CD8-positive, alpha-beta memory T cell (primary cell): ENCODE measurements at regions not wholly inside any gene's neighbourhood (a gene's known extent, or its start where the extent isn't known, plus 50 kb on each side); places are given as distances from the start of the nearest gene placed in this dataset.

Source experiments
- CTCF ChIA-PET: fragments of 350-600 bp; sonication (Branson Sonifier 250); formaldehyde crosslinking; loops from one replicate; lab custom pipeline; 2021; ENCODE audit warnings: antibody characterized with exemption; lab: Charles Lee
- POLR2A ChIA-PET: fragments of 350-600 bp; sonication (Branson Sonifier 250); formaldehyde crosslinking; loops from one replicate; lab custom pipeline; 2021; ENCODE audit warnings: antibody characterized with exemption; lab: Charles Lee
- DNase-seq, 5 donors: peaks; one replicate each; pipeline versions ENCODE4 v3.0.0 to v3.0.0-alpha.2; 2020 to 2022; ENCODE audit warnings: mixed read lengths in 1 of 5
- H3K27ac ChIP-seq: one replicate; pipeline ENCODE4 v1.7.0; 2013; ENCODE audit warnings: low read depth, mild to moderate bottlenecking, low read length, moderate library complexity
- H3K27me3 ChIP-seq: 2 replicates; pipeline ENCODE4 v1.7.0; 2013; ENCODE audit warnings: low read length, mild to moderate bottlenecking; ENCODE audit not compliant: insufficient read depth, poor library complexity, severe bottlenecking
- H3K36me3 ChIP-seq: 2 replicates; pipeline ENCODE4 v1.7.0; 2013; ENCODE audit warnings: mild to moderate bottlenecking, low read length, moderate library complexity; ENCODE audit not compliant: insufficient read depth
- H3K4me1 ChIP-seq: 2 replicates; pipeline ENCODE4 v1.7.0; 2013; ENCODE audit warnings: mild to moderate bottlenecking, low read length, moderate library complexity; ENCODE audit not compliant: insufficient read depth
- H3K4me3 ChIP-seq: 2 replicates; pipeline ENCODE4 v1.7.0; 2013; ENCODE audit warnings: mild to moderate bottlenecking, low read length
- H3K9me3 ChIP-seq: 2 replicates; pipeline ENCODE4 v1.7.0; 2013; ENCODE audit warnings: mild to moderate bottlenecking, low read length
- H3K27ac Mint-ChIP-seq, 8 donors: one replicate each; pipeline ENCODE4 v1.8.0; 2020 to 2021; ENCODE audit warnings: mixed read lengths in 8 of 8, mild to moderate bottlenecking in 6 of 8, inconsistent platforms in 3 of 8, moderate library complexity in 3 of 8
- H3K27me3 Mint-ChIP-seq, 2 donors: one replicate each; pipeline ENCODE4 v1.8.0; 2020 to 2021; ENCODE audit warnings: mixed read lengths in 2 of 2, mild to moderate bottlenecking in 1 of 2, moderate library complexity in 1 of 2
- H3K36me3 Mint-ChIP-seq, 3 donors: one replicate each; pipeline ENCODE4 v1.8.0; 2020 to 2021; ENCODE audit warnings: mixed read lengths in 3 of 3, inconsistent platforms in 1 of 3, mild to moderate bottlenecking in 1 of 3
- H3K4me1 Mint-ChIP-seq, 3 donors: one replicate each; pipeline ENCODE4 v1.8.0; 2020 to 2021; ENCODE audit warnings: mixed read lengths in 3 of 3, inconsistent platforms in 1 of 3, mild to moderate bottlenecking in 1 of 3
- H3K4me3 Mint-ChIP-seq, 7 donors: one replicate each; pipeline ENCODE4 v1.8.0; 2020 to 2021; ENCODE audit warnings: mixed read lengths in 7 of 7, mild to moderate bottlenecking in 6 of 7, moderate library complexity in 4 of 7, inconsistent platforms in 2 of 7
- H3K9me3 Mint-ChIP-seq, 5 donors: one replicate each; pipeline ENCODE4 v1.8.0; 2020 to 2022; ENCODE audit warnings: mixed read lengths in 5 of 5, mild to moderate bottlenecking in 3 of 5, moderate library complexity in 2 of 5, inconsistent platforms in 1 of 5

DNA sequence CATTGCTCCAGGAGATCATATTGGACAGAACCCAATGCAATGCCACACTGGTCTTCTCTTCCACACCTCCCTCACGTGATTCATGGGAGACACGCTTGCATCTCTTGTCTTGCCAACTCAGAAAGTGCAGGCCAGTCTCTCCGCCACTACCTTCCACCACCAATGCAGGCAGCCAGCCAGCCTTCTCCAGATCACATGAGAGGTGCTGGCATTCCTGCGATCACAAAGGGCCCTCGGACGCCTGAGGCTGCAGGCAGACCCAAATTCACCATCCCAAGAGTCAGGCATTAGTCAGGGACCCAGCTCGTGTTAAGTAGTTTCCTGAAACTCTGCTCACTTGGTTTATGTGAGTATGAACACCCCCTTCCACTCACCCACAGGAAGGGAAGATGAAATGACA is 437.0 kb upstream of the ETAA1 start:
- Mint-ChIP-seq H3K9me3 (peaks cover 0 to 3% (median 0%) of the 10 kb centered on the region in 5 donors), H3K36me3 (no peaks in the 10 kb centered on the region)

DNA sequence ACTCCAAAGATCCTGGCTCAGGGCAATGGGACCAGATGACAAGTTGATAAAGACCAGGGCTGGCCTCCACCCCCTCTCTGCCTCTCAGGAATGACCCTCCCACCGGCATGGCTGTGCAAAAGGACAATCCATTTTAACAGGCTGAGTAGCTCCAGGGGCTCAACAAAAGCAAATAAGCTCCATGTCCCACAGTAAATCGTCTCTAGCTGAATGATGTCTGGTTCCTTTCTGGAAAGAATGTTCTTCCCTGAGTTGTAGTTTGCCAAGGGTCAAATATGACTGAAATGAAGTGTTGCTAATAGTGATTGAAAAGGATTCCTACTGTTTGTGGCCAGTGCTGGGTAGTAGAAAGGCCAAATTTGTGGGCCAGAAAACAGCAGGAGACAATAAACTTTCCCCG is 434.4 kb upstream of the ETAA1 start:
- Histone ChIP-seq H3K27ac (no peak overlapping the region), H3K36me3 (no peaks in the 10 kb centered on the region), H3K4me1 (no peaks in the 10 kb centered on the region), H3K4me3 (no peak overlapping the region), H3K27me3 (no peaks in the 10 kb centered on the region), H3K9me3 (no peaks in the 10 kb centered on the region)
- H3K36me3 Mint-ChIP-seq: no peaks in the 10 kb centered on the region
- no peak overlapping the region for H3K4me3 Mint-ChIP-seq
- peaks cover 0 to 3% (median 0%) of the 10 kb centered on the region in 5 donors for H3K9me3 Mint-ChIP-seq
- POLR2A ChIA-PET: no interaction called here
- H3K27ac Mint-ChIP-seq: no peak overlapping the region
- CTCF ChIA-PET: no interaction called here
- no peaks in the 10 kb centered on the region for H3K27me3 Mint-ChIP-seq
- DNase-seq: no peak
- H3K4me1 Mint-ChIP-seq: no peaks in the 10 kb centered on the region

More for the DNA sequence above, 437.0 kb upstream of the ETAA1 start:
- Histone ChIP-seq H3K4me3 (no peak overlapping the region), H3K27ac (no peak overlapping the region), H3K27me3 (no peaks in the 10 kb centered on the region), H3K4me1 (no peaks in the 10 kb centered on the region), H3K36me3 (no peaks in the 10 kb centered on the region), H3K9me3 (no peaks in the 10 kb centered on the region)
- no peaks in the 10 kb centered on the region for H3K4me1 Mint-ChIP-seq
- no peak overlapping the region for H3K27ac Mint-ChIP-seq
- ChIA-PET CTCF (no interaction called here), POLR2A (no interaction called here)
- DNase-seq: no peak
- H3K27me3 Mint-ChIP-seq: no peaks in the 10 kb centered on the region
- H3K4me3 Mint-ChIP-seq: no peak overlapping the region

DNA sequence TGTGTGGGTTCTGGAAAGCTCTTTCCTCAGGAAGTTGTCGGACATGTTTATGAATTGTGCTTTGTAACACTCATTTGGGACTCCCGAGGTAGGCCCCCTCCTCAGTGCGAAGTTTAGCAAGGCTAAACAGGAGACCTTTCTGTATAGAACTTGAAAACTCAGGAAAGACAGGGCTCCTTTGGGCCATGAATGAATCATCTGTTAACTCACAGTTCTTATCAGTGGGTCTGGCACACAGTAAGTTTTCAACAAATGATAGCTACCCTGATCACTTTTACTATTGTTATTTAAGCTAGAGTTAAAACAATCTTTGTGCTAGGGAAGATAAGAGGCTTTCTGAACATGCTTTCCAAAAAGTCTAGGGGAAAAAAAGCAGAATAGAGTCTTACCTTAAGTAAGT is 430.5 kb upstream of the ETAA1 start:
- CTCF ChIA-PET: no interaction called here

DNA sequence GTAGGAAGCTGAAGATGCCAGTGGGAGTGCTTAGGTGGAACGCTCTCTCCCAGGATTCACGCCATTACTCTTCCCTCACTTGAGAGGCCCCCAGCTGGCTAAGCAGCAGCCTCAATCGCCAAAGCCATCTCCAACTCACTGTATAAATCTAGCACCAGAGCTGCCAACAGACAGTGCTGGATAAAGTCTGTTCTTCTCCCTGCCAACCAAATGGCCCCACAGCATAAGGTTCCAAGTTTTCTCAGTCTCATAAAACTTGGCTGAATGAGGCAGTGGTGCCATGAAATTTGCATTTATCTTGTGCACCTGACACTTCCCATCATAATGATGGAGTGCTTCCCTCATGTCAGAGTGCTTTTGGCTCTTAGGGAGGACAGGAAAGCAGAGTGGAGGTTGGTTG is 428.2 kb upstream of the ETAA1 start:
- H3K27me3 Mint-ChIP-seq: no peaks in the 10 kb centered on the region

More for the DNA sequence above, 430.5 kb upstream of the ETAA1 start:
- Histone ChIP-seq H3K36me3 (no peaks in the 10 kb centered on the region), H3K27ac (no peak overlapping the region), H3K4me3 (no peak overlapping the region), H3K9me3 (no peaks in the 10 kb centered on the region), H3K4me1 (no peaks in the 10 kb centered on the region), H3K27me3 (no peaks in the 10 kb centered on the region)
- Mint-ChIP-seq H3K36me3 (no peaks in the 10 kb centered on the region), H3K27ac (no peak overlapping the region), H3K4me3 (no peak overlapping the region), H3K27me3 (no peaks in the 10 kb centered on the region), H3K9me3 (peaks cover 0 to 6% (median 3%) of the 10 kb centered on the region in 5 donors), H3K4me1 (no peaks in the 10 kb centered on the region)
- DNase-seq: no peak
- POLR2A ChIA-PET: no interaction called here

DNA sequence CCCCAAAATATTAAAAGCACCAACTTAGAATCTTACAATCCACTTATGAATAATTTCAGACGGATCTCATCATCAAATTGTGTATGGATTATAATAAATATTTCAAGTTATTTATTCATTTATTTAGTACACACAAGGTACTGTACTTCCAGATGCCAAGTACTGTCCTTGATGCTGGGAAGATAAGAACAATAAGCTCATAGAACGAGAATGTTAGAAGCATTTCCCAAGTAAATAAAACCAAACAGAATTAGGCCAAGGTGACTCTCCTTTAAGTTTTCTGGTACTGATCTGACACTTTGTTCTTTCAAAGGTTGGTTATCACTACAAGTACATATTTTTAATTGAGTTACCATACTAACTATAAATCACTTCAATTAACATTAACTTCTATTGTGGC is 416.1 kb upstream of the ETAA1 start:
- no peaks in the 10 kb centered on the region for H3K27me3 Mint-ChIP-seq
- no peak overlapping the region for H3K4me3 Mint-ChIP-seq
- H3K4me1 ChIP-seq: no peaks in the 10 kb centered on the region
- H3K27me3 ChIP-seq: no peaks in the 10 kb centered on the region
- DNase-seq: no peak
- H3K9me3 ChIP-seq: no peaks in the 10 kb centered on the region
- CTCF ChIA-PET: no interaction called here
- H3K4me1 Mint-ChIP-seq: no peaks in the 10 kb centered on the region
- POLR2A ChIA-PET: no interaction called here
- peaks cover 0 to 9% (median 4%) of the 10 kb centered on the region in 5 donors for H3K9me3 Mint-ChIP-seq
- H3K36me3 ChIP-seq: no peaks in the 10 kb centered on the region
- H3K27ac Mint-ChIP-seq: no peak overlapping the region
- H3K27ac ChIP-seq: no peak overlapping the region
- no peaks in the 10 kb centered on the region for H3K36me3 Mint-ChIP-seq
- H3K4me3 ChIP-seq: no peak overlapping the region

More for the DNA sequence above, 428.2 kb upstream of the ETAA1 start:
- H3K4me1 ChIP-seq: no peaks in the 10 kb centered on the region
- H3K4me3 ChIP-seq: no peak overlapping the region
- H3K4me1 Mint-ChIP-seq: no peaks in the 10 kb centered on the region
- no peaks in the 10 kb centered on the region for H3K36me3 Mint-ChIP-seq
- H3K27ac Mint-ChIP-seq: no peak overlapping the region
- peaks cover 0 to 6% (median 3%) of the 10 kb centered on the region in 5 donors for H3K9me3 Mint-ChIP-seq
- H3K9me3 ChIP-seq: no peaks in the 10 kb centered on the region
- ChIA-PET POLR2A (no interaction called here), CTCF (no interaction called here)
- H3K27ac ChIP-seq: no peak overlapping the region
- DNase-seq: no peak
- H3K27me3 ChIP-seq: no peaks in the 10 kb centered on the region
- no peaks in the 10 kb centered on the region for H3K36me3 ChIP-seq
- no peak overlapping the region for H3K4me3 Mint-ChIP-seq

DNA sequence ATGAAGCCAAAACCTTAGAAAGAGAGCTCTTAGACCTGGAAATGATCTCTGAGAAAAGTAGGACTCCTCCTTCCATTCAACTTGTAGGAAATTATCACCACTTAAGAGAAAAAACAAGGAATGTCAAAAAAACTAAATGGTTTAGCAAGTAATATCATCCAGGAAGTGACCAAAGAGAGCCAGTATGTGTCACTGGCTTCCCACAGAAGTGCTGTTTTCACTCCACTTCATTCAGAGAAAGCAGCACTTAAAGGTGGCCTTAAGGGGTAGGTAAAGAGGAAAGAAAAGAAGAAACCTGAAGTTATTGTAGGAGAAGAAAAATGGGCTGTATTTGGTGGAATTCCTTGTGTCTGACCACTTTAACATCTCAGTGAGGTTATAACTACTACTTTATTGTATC is 414.4 kb upstream of the ETAA1 start:
- Mint-ChIP-seq H3K4me1 (no peaks in the 10 kb centered on the region), H3K4me3 (no peak overlapping the region), H3K36me3 (no peaks in the 10 kb centered on the region), H3K27ac (no peak overlapping the region), H3K9me3 (peaks cover 0 to 6% (median 3%) of the 10 kb centered on the region in 5 donors), H3K27me3 (no peaks in the 10 kb centered on the region)
- Histone ChIP-seq H3K27ac (no peak overlapping the region), H3K4me1 (no peaks in the 10 kb centered on the region), H3K36me3 (no peaks in the 10 kb centered on the region), H3K9me3 (no peaks in the 10 kb centered on the region), H3K4me3 (no peak overlapping the region), H3K27me3 (no peaks in the 10 kb centered on the region)
- DNase-seq: no peak
- ChIA-PET POLR2A (no interaction called here), CTCF (no interaction called here)

DNA sequence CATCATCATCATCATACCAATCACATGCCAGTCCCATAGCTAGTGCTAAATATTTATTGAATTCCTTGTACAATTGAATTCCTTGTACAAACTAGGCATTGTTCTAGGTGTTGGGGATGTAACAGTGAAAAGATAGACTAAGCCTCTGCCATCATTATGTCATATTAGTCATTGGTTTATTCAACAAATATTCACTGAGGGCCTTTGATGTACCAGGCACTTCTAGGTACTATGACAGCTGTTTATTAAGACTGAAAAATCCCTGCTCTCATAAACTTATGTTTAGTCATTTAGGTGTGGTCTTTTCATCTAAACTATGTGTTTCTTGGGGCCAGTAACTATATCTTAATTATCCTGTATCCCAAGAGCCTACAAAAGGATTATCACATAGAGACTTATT is 412.3 kb upstream of the ETAA1 start:
- H3K4me3 ChIP-seq: no peak overlapping the region
- H3K36me3 Mint-ChIP-seq: no peaks in the 10 kb centered on the region
- H3K36me3 ChIP-seq: no peaks in the 10 kb centered on the region
- H3K9me3 ChIP-seq: no peaks in the 10 kb centered on the region
- no peaks in the 10 kb centered on the region for H3K4me1 ChIP-seq
- no peak overlapping the region for H3K27ac Mint-ChIP-seq
- ChIA-PET POLR2A (no interaction called here), CTCF (no interaction called here)
- no peak overlapping the region for H3K4me3 Mint-ChIP-seq
- H3K27me3 ChIP-seq: no peaks in the 10 kb centered on the region
- peaks cover 0 to 6% (median 0%) of the 10 kb centered on the region in 5 donors for H3K9me3 Mint-ChIP-seq
- H3K27ac ChIP-seq: no peak overlapping the region
- no peaks in the 10 kb centered on the region for H3K4me1 Mint-ChIP-seq
- no peaks in the 10 kb centered on the region for H3K27me3 Mint-ChIP-seq
- no peak for DNase-seq

DNA sequence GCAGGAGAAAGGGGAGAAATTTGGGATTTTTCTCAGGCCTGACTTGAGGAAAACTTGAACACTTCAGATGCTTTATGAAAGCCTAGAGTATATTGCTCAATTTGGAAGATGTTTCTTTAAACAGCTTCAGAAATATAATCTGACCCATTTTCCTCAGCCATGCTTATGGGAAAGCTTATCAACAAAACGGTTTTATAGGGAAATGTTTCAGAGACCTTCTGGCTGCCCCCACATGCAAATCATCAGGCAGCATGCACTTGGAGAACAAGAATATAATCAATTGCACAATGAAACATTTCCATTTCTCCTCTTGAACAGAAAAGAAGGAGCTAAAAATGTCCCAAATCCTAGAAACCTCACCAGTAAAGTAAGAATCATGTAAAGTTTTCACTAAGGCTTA is 411.2 kb upstream of the ETAA1 start:
- no peak overlapping the region for H3K27ac Mint-ChIP-seq
- H3K9me3 Mint-ChIP-seq: peaks cover 0 to 6% (median 0%) of the 10 kb centered on the region in 5 donors
- Histone ChIP-seq H3K9me3 (no peaks in the 10 kb centered on the region), H3K27me3 (no peaks in the 10 kb centered on the region), H3K4me3 (no peak overlapping the region), H3K4me1 (no peaks in the 10 kb centered on the region), H3K36me3 (no peaks in the 10 kb centered on the region), H3K27ac (no peak overlapping the region)
- H3K36me3 Mint-ChIP-seq: no peaks in the 10 kb centered on the region
- no peak for DNase-seq
- CTCF ChIA-PET: no interaction called here
- no peak overlapping the region for H3K4me3 Mint-ChIP-seq
- POLR2A ChIA-PET: no interaction called here
- no peaks in the 10 kb centered on the region for H3K4me1 Mint-ChIP-seq
- no peaks in the 10 kb centered on the region for H3K27me3 Mint-ChIP-seq

DNA sequence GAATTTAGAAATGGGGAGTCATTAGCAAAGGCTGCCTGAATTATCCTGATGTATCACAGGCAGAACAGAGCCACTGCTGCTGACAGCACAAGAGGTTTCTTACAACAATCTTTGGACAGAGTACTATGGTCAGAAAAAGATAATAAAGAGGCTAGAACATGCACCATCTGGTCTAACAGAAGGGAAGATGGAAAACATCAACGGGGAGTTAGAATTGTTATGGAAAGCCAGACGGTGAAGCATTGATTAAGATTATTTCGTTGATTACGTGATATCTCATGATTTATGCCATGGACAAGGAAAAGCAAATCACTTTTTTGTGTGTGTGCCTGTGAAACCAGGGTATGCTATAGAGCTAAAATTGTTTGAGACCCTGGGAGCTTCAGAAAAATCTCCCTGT is 409.4 kb upstream of the ETAA1 start:
- H3K9me3 ChIP-seq: no peaks in the 10 kb centered on the region
- H3K4me3 ChIP-seq: no peak overlapping the region
- Mint-ChIP-seq H3K9me3 (peaks cover 0 to 6% (median 0%) of the 10 kb centered on the region in 5 donors), H3K4me1 (no peaks in the 10 kb centered on the region), H3K4me3 (no peak overlapping the region), H3K27me3 (no peaks in the 10 kb centered on the region), H3K27ac (no peak overlapping the region), H3K36me3 (no peaks in the 10 kb centered on the region)
- H3K36me3 ChIP-seq: no peaks in the 10 kb centered on the region
- POLR2A ChIA-PET: no interaction called here
- no peaks in the 10 kb centered on the region for H3K27me3 ChIP-seq
- H3K27ac ChIP-seq: no peak overlapping the region
- H3K4me1 ChIP-seq: no peaks in the 10 kb centered on the region
- DNase-seq: no peak
- CTCF ChIA-PET: no interaction called here
